DMS53 (cell line): ENCODE measurements at regions not wholly inside any gene's neighbourhood (a gene's known extent, or its start where the extent isn't known, plus 50 kb on each side); places are given as distances from the start of the nearest gene placed in this dataset.

ENCODE experiments used
- DNase-seq: peaks from one replicate; lab custom pipeline; 2025; lab: John Stamatoyannopoulos, UW

DNA sequence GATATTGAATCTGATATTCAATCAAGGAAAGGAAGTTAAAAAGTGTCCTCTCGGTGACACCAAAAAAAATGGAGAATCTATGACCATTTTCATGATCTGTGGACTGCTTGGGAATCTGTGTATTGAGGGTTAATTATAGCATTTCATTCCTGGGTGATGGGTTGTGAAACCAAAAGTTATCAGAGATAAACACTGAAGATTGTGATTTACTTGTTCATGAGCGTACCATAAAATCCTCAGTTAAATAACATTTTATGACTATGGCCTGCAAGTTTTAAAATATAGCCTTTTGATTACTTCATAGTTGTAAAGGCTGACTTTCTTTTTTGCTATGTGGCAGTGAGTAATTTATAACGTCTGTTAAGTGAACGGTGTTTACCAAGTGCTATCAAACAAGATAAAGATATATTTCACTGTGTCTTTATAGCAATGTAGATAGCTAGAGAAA lies 267.9 kb upstream of the SEMA6A start:
- DNase-seq, result no peak

DNA sequence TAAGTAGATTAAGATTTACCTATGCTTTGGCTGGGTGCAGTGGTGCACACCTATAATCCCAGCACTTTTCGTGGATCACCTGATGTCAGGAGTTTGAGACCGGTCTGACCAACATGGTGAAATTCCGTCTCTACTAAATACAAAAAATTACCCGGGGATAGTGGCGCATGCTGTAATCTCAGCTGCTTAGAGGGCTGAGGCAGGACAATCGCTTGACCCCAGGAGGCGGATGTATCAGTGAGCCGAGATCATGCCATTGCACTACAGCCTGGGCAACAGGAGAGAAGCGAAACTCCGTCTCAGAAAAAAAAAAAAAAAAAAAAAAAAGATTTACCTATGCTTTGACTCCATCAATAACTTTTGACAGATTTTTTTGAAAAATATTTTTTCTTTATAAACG lies 267.1 kb upstream of the SEMA6A start:
- DNase-seq, result no peak

- no peak for DNase-seq
Measured at GRCh38 chr5:116838011-116838536, 263.5 kb upstream of the SEMA6A start.

- DNase-seq, result no peak
Measured at GRCh38 chr5:116834796-116835515, 260.3 kb upstream of the SEMA6A start.

- DNase-seq, result no peak
Measured at GRCh38 chr5:116830079-116830478, 255.5 kb upstream of the SEMA6A start.

DNA sequence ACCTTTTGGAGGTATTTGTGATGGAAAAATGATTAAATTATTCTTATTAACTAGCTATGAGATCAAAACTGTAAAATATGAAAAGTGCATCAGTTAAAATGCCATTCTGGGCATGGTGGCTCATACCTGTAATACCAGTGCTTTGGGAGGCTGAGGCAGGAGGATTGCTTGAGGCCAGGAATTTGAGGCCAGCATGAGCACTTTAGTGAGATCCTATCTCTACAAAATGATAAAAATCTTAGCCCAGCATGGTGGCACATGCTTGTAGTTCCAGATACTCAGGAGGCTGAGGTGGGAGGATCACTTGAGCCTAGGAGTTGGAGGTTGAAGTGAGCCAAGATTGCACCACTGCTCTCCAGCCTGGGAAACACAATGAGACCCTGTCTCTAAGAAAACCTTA lies 252.5 kb upstream of the SEMA6A start:
- DNase-seq, result no peak

- no peak for DNase-seq
Measured at GRCh38 chr5:116825486-116825885, 250.9 kb upstream of the SEMA6A start.

DNA sequence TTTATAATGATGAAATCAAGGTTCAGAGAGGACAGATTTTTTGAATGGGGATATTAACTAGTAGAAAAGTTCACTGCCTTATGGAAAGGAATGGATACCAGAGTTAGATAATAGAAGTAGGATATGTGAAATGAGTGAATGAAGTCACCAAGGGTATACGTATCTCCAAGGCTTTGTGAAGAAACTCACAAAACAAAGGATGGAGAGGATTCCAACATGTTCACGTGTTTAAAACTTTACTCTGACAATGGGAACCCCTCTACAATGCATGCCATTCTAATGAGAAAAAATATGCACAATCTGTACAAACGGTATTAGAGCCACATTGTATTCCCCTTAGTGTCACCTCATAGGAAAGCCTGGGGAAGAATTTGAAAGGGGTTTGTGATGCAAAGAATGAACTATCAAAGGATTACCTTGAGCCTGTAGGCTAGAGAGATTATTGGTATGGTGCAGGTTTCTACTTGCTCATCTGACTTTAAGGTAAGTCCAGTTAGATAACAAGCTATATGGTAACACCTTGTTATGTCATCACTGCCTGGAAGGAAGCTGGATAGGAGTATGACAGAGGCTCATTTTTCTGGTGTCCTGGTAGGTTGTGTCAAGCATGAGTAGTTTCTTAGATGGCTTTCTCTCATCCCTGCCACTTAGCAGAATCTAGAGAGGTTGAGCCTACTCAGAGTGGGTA lies 250.3 kb upstream of the SEMA6A start:
- no peak for DNase-seq

DNA sequence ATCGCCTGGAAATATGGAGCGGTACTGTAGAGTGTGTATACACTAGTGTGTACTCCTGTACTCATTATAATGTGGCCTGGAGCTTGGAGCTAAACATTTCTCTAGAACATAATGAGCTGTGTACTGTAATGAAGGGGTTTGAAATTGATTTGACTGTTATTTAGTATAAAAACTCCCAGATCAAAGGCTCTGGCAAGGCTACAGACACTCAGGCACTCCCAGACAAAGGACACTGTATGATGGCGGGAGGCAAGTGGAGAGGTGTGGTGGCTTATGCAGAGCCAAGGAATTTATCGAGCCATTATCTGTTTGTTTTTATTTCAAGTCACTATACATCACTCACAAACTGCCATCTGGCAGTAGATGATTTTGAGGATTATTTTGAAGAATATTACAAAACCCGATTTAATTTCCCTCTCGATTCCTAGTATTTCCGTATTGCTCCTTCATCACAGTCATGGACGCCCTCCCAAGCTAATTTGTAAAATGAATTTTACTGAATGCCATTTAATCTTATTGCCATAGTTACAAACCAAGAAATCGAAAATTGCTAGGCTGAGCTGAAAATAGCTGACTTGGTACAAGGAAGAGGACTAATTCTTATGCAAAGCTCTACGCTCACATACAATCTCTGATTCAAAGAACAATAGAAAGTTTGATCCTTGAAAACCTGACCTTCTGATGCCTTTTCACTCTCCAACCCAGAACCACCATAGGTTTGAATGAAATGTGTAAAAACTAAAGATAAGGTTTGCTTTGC lies 240.2 kb upstream of the SEMA6A start:
- no peak for DNase-seq

DNA sequence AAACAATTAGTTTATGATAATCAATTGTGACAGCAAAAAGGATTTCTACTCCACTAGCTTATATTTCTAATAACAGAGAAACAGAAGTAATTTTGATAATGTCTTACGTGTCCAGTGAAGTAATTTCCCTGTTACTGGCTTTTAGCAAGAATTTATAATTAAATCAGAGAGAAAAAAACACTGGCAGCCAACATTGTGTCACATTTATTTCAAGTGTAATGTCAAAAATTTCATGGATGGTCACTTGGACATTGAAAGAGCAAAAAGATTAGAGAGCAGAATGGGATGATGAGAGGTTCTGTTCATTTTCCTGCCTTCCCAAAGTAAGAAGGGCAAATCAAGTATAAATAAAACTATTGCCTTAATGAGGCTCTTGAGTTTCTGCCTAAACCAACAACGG lies 239.3 kb upstream of the SEMA6A start:
- no peak for DNase-seq

DNA sequence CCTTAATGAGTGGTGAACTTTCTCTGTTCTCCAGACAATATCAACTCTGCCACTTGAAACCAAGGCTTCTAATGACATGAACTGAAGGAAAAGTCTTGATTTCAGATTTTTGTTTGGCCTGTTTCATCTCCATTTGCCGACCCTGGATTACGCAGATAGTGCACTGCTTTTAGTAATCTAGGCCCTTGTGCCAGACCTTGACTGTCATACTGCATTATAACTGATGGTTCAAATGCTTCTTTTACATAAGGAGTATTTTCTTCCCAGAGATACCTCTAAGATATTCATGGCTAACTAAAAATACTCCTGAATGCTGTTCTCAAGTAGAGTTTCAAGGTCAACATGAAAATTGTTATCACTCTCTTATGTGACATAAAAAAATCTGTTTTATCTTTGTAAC lies 238.7 kb upstream of the SEMA6A start:
- DNase-seq, result no peak

GRCh38 chr5:116810951-116811350 lies 236.3 kb upstream of the SEMA6A start:
- no peak for DNase-seq

- peak; percentile 18 for DNase-seq
Measured at GRCh38 chr5:116806836-116807235, 232.2 kb upstream of the SEMA6A start.

GRCh38 chr5:116799401-116799800 lies 224.8 kb upstream of the SEMA6A start:
- DNase-seq, result no peak

DNA sequence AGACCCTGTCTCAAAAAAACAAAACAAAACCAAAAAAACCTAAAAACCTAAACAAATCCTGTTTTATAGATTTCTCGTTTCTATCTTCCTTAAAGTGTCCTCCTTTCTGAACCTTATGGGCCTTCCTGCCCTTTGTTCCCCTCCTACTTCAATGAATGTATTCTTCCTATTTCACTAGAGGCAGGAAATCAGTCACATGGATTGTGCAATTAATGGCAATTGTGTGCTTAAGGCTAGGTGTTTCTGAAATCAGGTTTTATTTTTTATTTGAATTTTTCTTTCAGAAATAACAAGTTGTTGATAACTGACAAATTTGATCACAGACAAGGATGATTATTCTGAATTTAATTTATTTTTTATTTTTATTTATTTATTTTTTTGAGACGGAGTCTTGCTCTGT lies 220.6 kb upstream of the SEMA6A start:
- no peak for DNase-seq

DNA sequence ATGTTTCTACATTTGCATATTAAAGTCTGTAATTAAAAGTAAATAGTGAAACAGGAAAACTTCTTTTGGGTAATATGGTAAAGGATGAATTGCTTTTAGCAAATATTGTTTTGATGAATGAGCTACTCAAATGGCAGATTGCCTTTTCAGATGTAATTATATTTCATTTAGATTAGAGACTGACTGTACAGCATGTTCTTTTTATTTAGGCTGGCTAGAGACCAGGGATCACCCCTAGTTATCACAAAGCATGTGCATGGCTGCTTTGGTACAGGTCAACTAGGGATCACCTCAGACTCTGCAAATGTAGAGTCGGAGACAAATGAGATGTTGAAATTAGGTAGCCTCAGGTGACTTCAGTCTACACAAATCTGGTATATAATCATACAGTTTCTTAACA lies 214.9 kb upstream of the SEMA6A start:
- no peak for DNase-seq

DNA sequence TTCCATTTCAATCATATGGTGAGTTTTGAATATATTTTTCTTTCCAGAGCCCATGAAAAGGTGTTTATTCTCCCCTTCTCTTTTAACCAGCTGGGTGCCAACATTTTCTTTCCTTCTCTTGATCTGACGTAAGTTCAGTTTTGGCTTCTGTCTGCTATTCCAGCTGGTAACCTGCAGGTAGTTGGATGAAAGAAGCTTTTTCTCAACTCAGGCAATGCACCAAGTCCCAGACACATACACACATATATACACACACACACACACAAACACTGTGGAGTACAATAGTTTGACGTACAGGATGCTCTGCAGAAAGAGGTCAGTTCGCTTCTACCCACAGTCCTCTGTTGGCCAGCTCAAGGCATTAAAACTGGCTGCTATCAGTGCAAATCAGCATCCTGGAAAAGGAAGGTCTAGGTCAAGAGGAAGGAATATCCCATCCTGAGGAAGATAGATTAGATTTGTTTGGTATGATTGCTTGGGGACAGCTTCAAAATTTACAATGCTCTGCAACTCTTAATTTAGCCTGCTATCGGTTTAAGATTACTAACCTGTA lies 214.3 kb upstream of the SEMA6A start:
- no peak for DNase-seq

- no peak for DNase-seq
Measured at GRCh38 chr5:116787570-116787969, 212.9 kb upstream of the SEMA6A start.

DNA sequence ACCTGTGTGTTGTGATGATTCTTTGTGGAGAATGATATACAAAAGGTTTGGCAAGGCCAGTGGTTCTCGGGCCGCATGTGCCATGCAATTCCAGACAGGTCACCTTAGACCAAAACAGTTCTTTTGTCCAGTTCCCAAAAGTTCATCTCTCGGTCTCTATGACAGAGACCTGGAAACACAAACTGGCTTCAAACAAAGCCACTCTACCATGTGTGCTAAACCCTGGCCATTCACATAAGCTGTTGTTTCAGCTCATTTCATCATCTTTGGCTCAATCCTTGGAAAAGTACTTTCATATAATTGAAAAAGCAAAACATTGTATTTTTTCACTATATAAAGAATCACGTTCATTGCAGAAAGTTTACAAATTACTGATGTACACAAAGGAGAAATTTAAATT lies 210.5 kb upstream of the SEMA6A start:
- no peak for DNase-seq

DNA sequence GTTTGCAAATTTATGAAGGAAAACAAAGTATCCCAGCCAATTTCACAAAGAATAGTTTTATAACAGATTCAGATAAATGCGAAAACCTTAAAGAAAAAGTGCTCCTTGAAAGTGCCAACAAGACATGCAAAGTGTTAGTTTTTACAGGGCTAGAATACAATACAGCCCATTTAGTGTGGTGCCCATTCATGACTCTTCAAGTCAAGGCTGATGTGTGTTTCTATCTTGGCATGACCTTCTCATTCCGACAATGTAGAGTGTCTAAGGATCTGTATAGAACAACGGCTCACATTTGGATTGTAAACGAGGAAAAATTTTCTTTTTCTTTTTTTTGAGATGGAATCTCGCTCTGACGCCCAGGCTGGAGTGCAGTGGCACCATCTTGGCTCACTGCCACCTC lies 205.2 kb upstream of the SEMA6A start:
- DNase-seq, result no peak

GRCh38 chr5:116778651-116779280 lies 204.1 kb upstream of the SEMA6A start:
- DNase-seq, result no peak

GRCh38 chr5:116778032-116778431 lies 203.4 kb upstream of the SEMA6A start:
- no peak for DNase-seq
